ENCODE measurements at regions not wholly inside any gene's neighbourhood (a gene's known extent, or its start where the extent isn't known, plus 50 kb on each side); places are given as distances from the start of the nearest gene placed in this dataset.
"Not testable (repeated sequence)": the region's sequence is repeated elsewhere in the genome, so short reads cannot be mapped to it uniquely, and the experiment has no call there.

- FAIRE-seq = no peak
- no peak for DNase-seq (ENCODE audit: insufficient read length, low spot score)
- no peak for TF ChIP-seq POLR2A (IDR thresholded peaks at IDR 0.05; ENCODE audit: low read depth, low read length)
Observed at GRCh38 chr12:126419131-126419530, 1353.9 kb downstream of the AACS start.

- DNase-seq (ENCODE audit: insufficient read length, low spot score) (no peak), FAIRE-seq (peak; percentile 27)
- TF ChIP-seq POLR2A (IDR thresholded peaks at IDR 0.05; ENCODE audit: low read depth, low read length) = no peak
Observed at GRCh38 chr12:126424696-126425095, 1359.5 kb downstream of the AACS start.

GRCh38 chr12:126425264-126425663, 1360.0 kb downstream of the AACS start:
- FAIRE-seq = no peak
- no peak for TF ChIP-seq POLR2A (IDR thresholded peaks at IDR 0.05; ENCODE audit: low read depth, low read length)
- DNase-seq (ENCODE audit: insufficient read length, low spot score) = no peak

- DNase-seq (ENCODE audit: insufficient read length, low spot score) (no peak), FAIRE-seq (no peak)
- no peak for TF ChIP-seq POLR2A (IDR thresholded peaks at IDR 0.05; ENCODE audit: low read depth, low read length)
Observed at GRCh38 chr12:126428769-126429168, 1363.5 kb downstream of the AACS start.

- FAIRE-seq = no peak
- no peak for TF ChIP-seq POLR2A (IDR thresholded peaks at IDR 0.05; ENCODE audit: low read depth, low read length)
- no peak for DNase-seq (ENCODE audit: insufficient read length, low spot score)
Observed at GRCh38 chr12:126430921-126431320, 1365.7 kb downstream of the AACS start.

GRCh38 chr12:126431767-126432166, 1366.5 kb downstream of the AACS start:
- no peak for TF ChIP-seq POLR2A (IDR thresholded peaks at IDR 0.05; ENCODE audit: low read depth, low read length)
- no peak for DNase-seq (ENCODE audit: insufficient read length, low spot score)
- no peak for FAIRE-seq

- TF ChIP-seq POLR2A (IDR thresholded peaks at IDR 0.05; ENCODE audit: low read depth, low read length) = no peak
- DNase-seq (ENCODE audit: insufficient read length, low spot score) = no peak
- FAIRE-seq = no peak
Observed at GRCh38 chr12:126432780-126433179, 1367.5 kb downstream of the AACS start.

- FAIRE-seq (no peak), DNase-seq (ENCODE audit: insufficient read length, low spot score) (no peak)
- TF ChIP-seq POLR2A (IDR thresholded peaks at IDR 0.05; ENCODE audit: low read depth, low read length) = no peak
Observed at GRCh38 chr12:126434412-126434985, 1369.3 kb downstream of the AACS start.

GRCh38 chr12:126436041-126436440, 1370.8 kb downstream of the AACS start:
- no peak for TF ChIP-seq POLR2A (IDR thresholded peaks at IDR 0.05; ENCODE audit: low read depth, low read length)
- DNase-seq (ENCODE audit: insufficient read length, low spot score) = no peak
- no peak for FAIRE-seq

- no peak for DNase-seq (ENCODE audit: insufficient read length, low spot score)
- TF ChIP-seq POLR2A (IDR thresholded peaks at IDR 0.05; ENCODE audit: low read depth, low read length) = no peak
- FAIRE-seq = no peak
Observed at GRCh38 chr12:126437934-126438333, 1372.7 kb downstream of the AACS start.

GRCh38 chr12:126443977-126444376, 1378.7 kb downstream of the AACS start:
- no peak for TF ChIP-seq POLR2A (IDR thresholded peaks at IDR 0.05; ENCODE audit: low read depth, low read length)
- FAIRE-seq = no peak
- no peak for DNase-seq (ENCODE audit: insufficient read length, low spot score)

GRCh38 chr12:126447346-126447745, 1382.1 kb downstream of the AACS start:
- no peak for TF ChIP-seq POLR2A (IDR thresholded peaks at IDR 0.05; ENCODE audit: low read depth, low read length)
- FAIRE-seq = no peak

GRCh38 chr12:126451809-126452208, 1386.6 kb downstream of the AACS start:
- FAIRE-seq (no peak), DNase-seq (ENCODE audit: insufficient read length, low spot score) (no peak)
- TF ChIP-seq POLR2A (IDR thresholded peaks at IDR 0.05; ENCODE audit: low read depth, low read length) = no peak

More at GRCh38 chr12:126447346-126447745, 1382.1 kb downstream of the AACS start:
- DNase-seq (ENCODE audit: insufficient read length, low spot score) = no peak

GRCh38 chr12:126452686-126453085, 1387.5 kb downstream of the AACS start:
- not testable (repeated sequence) for DNase-seq (ENCODE audit: insufficient read length, low spot score); FAIRE-seq

GRCh38 chr12:126454581-126454980, 1389.3 kb downstream of the AACS start:
- FAIRE-seq (no peak), DNase-seq (ENCODE audit: insufficient read length, low spot score) (no peak)
- no peak for TF ChIP-seq POLR2A (IDR thresholded peaks at IDR 0.05; ENCODE audit: low read depth, low read length)

- FAIRE-seq = no peak
Observed at GRCh38 chr12:126457776-126458175, 1392.5 kb downstream of the AACS start.

More at GRCh38 chr12:126457776-126458175, 1392.5 kb downstream of the AACS start:
- no peak for DNase-seq (ENCODE audit: insufficient read length, low spot score)
- TF ChIP-seq POLR2A (IDR thresholded peaks at IDR 0.05; ENCODE audit: low read depth, low read length) = no peak

Data from H54 (cell line).